Osteocyte (in vitro differentiated cells): ENCODE measurements at regions not wholly inside any gene's neighbourhood (a gene's known extent, or its start where the extent isn't known, plus 50 kb on each side); places are given as distances from the start of the nearest gene placed in this dataset.

Experiments
- DNase-seq: peaks from one replicate; pipeline ENCODE4 v3.0.0; 2021; ENCODE audit warnings: mixed read lengths; ENCODE audit not compliant: unreplicated experiment; ENCODE audit errors: extremely low spot score
- H3K27ac Mint-ChIP-seq: one replicate; pipeline ENCODE4 v1.8.0; 2021; ENCODE audit warnings: mild to moderate bottlenecking, mixed read lengths; ENCODE audit not compliant: unreplicated experiment
- H3K27me3 Mint-ChIP-seq: one replicate; pipeline ENCODE4 v1.8.0; 2021; ENCODE audit warnings: mixed read lengths; ENCODE audit not compliant: unreplicated experiment
- H3K36me3 Mint-ChIP-seq: one replicate; pipeline ENCODE4 v1.8.0; 2021; ENCODE audit warnings: mixed read lengths; ENCODE audit not compliant: unreplicated experiment
- H3K4me1 Mint-ChIP-seq: one replicate; pipeline ENCODE4 v1.8.0; 2021; ENCODE audit warnings: mixed read lengths; ENCODE audit not compliant: unreplicated experiment
- H3K4me3 Mint-ChIP-seq: one replicate; pipeline ENCODE4 v1.8.0; 2021; ENCODE audit warnings: mild to moderate bottlenecking, moderate library complexity, mixed read lengths; ENCODE audit not compliant: unreplicated experiment
- H3K9me3 Mint-ChIP-seq: one replicate; pipeline ENCODE4 v1.8.0; 2021; ENCODE audit warnings: mixed read lengths; ENCODE audit not compliant: unreplicated experiment
- CTCF ChIP-seq: fragments of 200-600 bp; sonication (generic); IDR thresholded peaks from 2 replicates; pipeline ENCODE4 v1.5.0; 2021; ENCODE audit warnings: antibody characterized with exemption, mild to moderate bottlenecking, moderate library complexity

GRCh38 chr2:11048335-11049008 is 106.8 kb upstream of the SLC66A3 start:
- no peak overlapping the region for H3K27ac Mint-ChIP-seq
- peak; percentile 63 for DNase-seq
- H3K27me3 Mint-ChIP-seq, result peaks cover 15% of the 10 kb centered on the region
- H3K9me3 Mint-ChIP-seq, result no peaks in the 10 kb centered on the region
- H3K4me3 Mint-ChIP-seq, result no peak overlapping the region
- H3K4me1 Mint-ChIP-seq, result no peaks in the 10 kb centered on the region
- no peak for TF ChIP-seq CTCF
- no peaks in the 10 kb centered on the region for H3K36me3 Mint-ChIP-seq

GRCh38 chr2:11050565-11050964 is 104.7 kb upstream of the SLC66A3 start:
- DNase-seq, result no peak
- no peaks in the 10 kb centered on the region for H3K9me3 Mint-ChIP-seq
- no peak for TF ChIP-seq CTCF
- peaks cover 5% of the 10 kb centered on the region for H3K27me3 Mint-ChIP-seq
- no peak overlapping the region for H3K4me3 Mint-ChIP-seq
- no peaks in the 10 kb centered on the region for H3K36me3 Mint-ChIP-seq
- no peak overlapping the region for H3K27ac Mint-ChIP-seq
- H3K4me1 Mint-ChIP-seq, result no peaks in the 10 kb centered on the region

- peak; percentile 53 for DNase-seq
- Mint-ChIP-seq H3K4me1 (no peaks in the 10 kb centered on the region), H3K27ac (no peak overlapping the region), H3K4me3 (no peak overlapping the region), H3K9me3 (no peaks in the 10 kb centered on the region), H3K36me3 (no peaks in the 10 kb centered on the region), H3K27me3 (peaks cover 5% of the 10 kb centered on the region)
- no peak for TF ChIP-seq CTCF
These were observed 104.0 kb upstream of the SLC66A3 start for GRCh38 chr2:11051280-11051679.

- no peaks in the 10 kb centered on the region for H3K36me3 Mint-ChIP-seq
- no peak overlapping the region for H3K4me3 Mint-ChIP-seq
- H3K27ac Mint-ChIP-seq, result no peak overlapping the region
- no peaks in the 10 kb centered on the region for H3K4me1 Mint-ChIP-seq
- peaks cover 26% of the 10 kb centered on the region for H3K27me3 Mint-ChIP-seq
- no peak for TF ChIP-seq CTCF
- peak; percentile 69 for DNase-seq
- no peaks in the 10 kb centered on the region for H3K9me3 Mint-ChIP-seq
These were observed 101.7 kb upstream of the SLC66A3 start for GRCh38 chr2:11053546-11053945.

GRCh38 chr2:11054783-11055678 is 100.2 kb upstream of the SLC66A3 start:
- Mint-ChIP-seq H3K4me3 (no peak overlapping the region), H3K9me3 (no peaks in the 10 kb centered on the region), H3K4me1 (no peaks in the 10 kb centered on the region), H3K27ac (no peak overlapping the region), H3K27me3 (peaks cover 36% of the 10 kb centered on the region), H3K36me3 (no peaks in the 10 kb centered on the region)
- DNase-seq, result peak; percentile 69
- no peak for TF ChIP-seq CTCF
